ENCODE measurements at regions not wholly inside any gene's neighbourhood (a gene's known extent, or its start where the extent isn't known, plus 50 kb on each side); places are given as distances from the start of the nearest gene placed in this dataset.
A peak's percentile ranks its signal among the peaks of the same experiment; 100 is the strongest.

DNA sequence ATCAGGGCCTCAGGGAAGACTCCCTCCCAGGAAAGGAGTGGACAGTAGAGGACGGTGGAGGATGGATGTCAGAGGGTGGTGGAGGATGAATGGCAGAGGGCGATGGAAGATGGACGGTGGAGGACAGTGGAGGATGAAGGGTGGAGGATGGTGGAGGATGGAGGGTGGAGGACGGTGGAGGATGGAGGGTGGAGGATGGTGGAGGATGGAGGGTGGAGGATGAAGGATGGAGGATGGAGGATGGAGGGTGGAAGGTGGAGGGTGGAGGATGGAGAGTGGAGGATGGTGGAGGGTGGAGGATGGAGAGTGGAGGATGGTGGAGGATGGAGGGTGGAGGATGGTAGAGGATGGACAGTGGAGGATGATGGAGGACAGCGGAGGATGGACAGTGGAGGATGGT is 95.9 kb downstream of the LRRC74A start:
- WGBS (ENCODE audit: insufficient coverage), result 97% methylated on average over 5 of the region's 5 CpGs
- no peaks in the 10 kb centered on the region for H3K79me2 ChIP-seq (ENCODE audit: insufficient read depth, low read length)
- no peaks in the 10 kb centered on the region for H3K36me3 Mint-ChIP-seq
- no peaks in the 10 kb centered on the region for H4K20me1 ChIP-seq (ENCODE audit: insufficient read depth, low read length)
- H3K27me3 Mint-ChIP-seq (ENCODE audit: low read depth in 3 of 3), result peaks cover 21 to 50% (median 33%) of the 10 kb centered on the region in 3 donors
- intact Hi-C loops (cut with micrococcal nuclease), result no loop called here
- H3K4me1 ChIP-seq (ENCODE audit: control insufficient read depth in 1 of 2, insufficient read depth in 2 of 2, low read length in 2 of 2), result peaks cover 47 to 53% of the 10 kb centered on the region in 2 donors
- peaks cover 0 to 2% (median 0%) of the 10 kb centered on the region in 7 donors for H3K9me3 Mint-ChIP-seq
- no peak overlapping the region for H3K27ac ChIP-seq (ENCODE audit: low read depth in 1 of 2, low read length in 2 of 2)
- no peak overlapping the region for H2AFZ ChIP-seq (ENCODE audit: insufficient read depth, low read depth, low read length, poor library complexity, severe bottlenecking)
- no peak overlapping the region for H3K4me2 ChIP-seq (replicated peaks; ENCODE audit: extremely low read depth, low read length, poor library complexity, severe bottlenecking)
- TF ChIP-seq, protein P1, sequence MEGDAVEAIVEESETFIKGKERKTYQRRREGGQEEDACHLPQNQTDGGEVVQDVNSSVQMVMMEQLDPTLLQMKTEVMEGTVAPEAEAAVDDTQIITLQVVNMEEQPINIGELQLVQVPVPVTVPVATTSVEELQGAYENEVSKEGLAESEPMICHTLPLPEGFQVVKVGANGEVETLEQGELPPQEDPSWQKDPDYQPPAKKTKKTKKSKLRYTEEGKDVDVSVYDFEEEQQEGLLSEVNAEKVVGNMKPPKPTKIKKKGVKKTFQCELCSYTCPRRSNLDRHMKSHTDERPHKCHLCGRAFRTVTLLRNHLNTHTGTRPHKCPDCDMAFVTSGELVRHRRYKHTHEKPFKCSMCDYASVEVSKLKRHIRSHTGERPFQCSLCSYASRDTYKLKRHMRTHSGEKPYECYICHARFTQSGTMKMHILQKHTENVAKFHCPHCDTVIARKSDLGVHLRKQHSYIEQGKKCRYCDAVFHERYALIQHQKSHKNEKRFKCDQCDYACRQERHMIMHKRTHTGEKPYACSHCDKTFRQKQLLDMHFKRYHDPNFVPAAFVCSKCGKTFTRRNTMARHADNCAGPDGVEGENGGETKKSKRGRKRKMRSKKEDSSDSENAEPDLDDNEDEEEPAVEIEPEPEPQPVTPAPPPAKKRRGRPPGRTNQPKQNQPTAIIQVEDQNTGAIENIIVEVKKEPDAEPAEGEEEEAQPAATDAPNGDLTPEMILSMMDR (IDR thresholded peaks at IDR 0.05), result no peak
- peak overlapping the region in 1 of 2 donors; percentile 71 for H3K4me3 Mint-ChIP-seq
- no peaks in the 10 kb centered on the region for H3K27me3 ChIP-seq (ENCODE audit: control insufficient read depth in 2 of 2, insufficient read depth in 2 of 2, low read length in 2 of 2)
- peaks cover 55% of the 10 kb centered on the region for H3K4me1 Mint-ChIP-seq
- no peak for DNase-seq
- no peak overlapping the region for H3K4me3 ChIP-seq (replicated peaks in 1 of 3; ENCODE audit: low read depth in 2 of 3, low read length in 3 of 3)
- H3K9ac ChIP-seq (ENCODE audit: insufficient read depth, low read length, poor library complexity, severe bottlenecking), result no peak overlapping the region
- no peaks in the 10 kb centered on the region for H3K36me3 ChIP-seq (replicated peaks in 1 of 2; ENCODE audit: control insufficient read depth in 1 of 2, insufficient read depth in 2 of 2, low read length in 2 of 2)
- no peaks in the 10 kb centered on the region for H3K9me3 ChIP-seq (replicated peaks in 1 of 2; ENCODE audit: control insufficient read depth in 1 of 2, insufficient read depth in 1 of 2, low read length in 2 of 2)
- peak overlapping the region in 1 of 7 donors; percentile 0 for H3K27ac Mint-ChIP-seq

DNA sequence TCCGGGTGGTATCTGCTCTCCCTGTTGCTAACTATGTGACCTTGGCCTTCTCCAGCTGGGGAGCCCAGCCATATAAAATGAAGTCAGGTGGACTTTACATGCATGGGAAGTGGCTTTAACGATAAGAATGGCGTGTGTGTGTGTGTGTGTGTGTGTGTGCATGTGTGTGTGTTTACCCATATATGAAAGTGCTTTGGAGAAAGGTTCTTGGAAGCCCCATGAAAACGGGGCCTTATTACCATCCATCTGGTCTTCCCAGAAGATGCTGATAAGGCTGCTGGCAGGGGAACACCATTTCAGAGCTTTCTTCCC is 94.8 kb downstream of the LRRC74A start:
- H3K9ac ChIP-seq (ENCODE audit: insufficient read depth, low read length, poor library complexity, severe bottlenecking), result no peak overlapping the region
- no peaks in the 10 kb centered on the region for H3K79me2 ChIP-seq (ENCODE audit: insufficient read depth, low read length)
- intact Hi-C loops (cut with micrococcal nuclease), result no loop called here
- H3K4me1 ChIP-seq (ENCODE audit: control insufficient read depth in 1 of 2, insufficient read depth in 2 of 2, low read length in 2 of 2), result peaks cover 43 to 54% of the 10 kb centered on the region in 2 donors
- H3K27me3 Mint-ChIP-seq (ENCODE audit: low read depth in 3 of 3), result peaks cover 18 to 39% (median 27%) of the 10 kb centered on the region in 3 donors
- peaks cover 0 to 2% (median 0%) of the 10 kb centered on the region in 7 donors for H3K9me3 Mint-ChIP-seq
- H3K4me3 Mint-ChIP-seq, result peak overlapping the region in 1 of 2 donors; percentile 39
- H3K4me1 Mint-ChIP-seq, result peaks cover 53% of the 10 kb centered on the region
- no peak overlapping the region for H3K4me2 ChIP-seq (replicated peaks; ENCODE audit: extremely low read depth, low read length, poor library complexity, severe bottlenecking)
- H3K9me3 ChIP-seq (replicated peaks in 1 of 2; ENCODE audit: control insufficient read depth in 1 of 2, insufficient read depth in 1 of 2, low read length in 2 of 2), result no peaks in the 10 kb centered on the region
- H2AFZ ChIP-seq (ENCODE audit: insufficient read depth, low read depth, low read length, poor library complexity, severe bottlenecking), result no peak overlapping the region
- TF ChIP-seq, protein P1 (IDR thresholded peaks at IDR 0.05), result no peak
- no peaks in the 10 kb centered on the region for H3K36me3 Mint-ChIP-seq
- H3K36me3 ChIP-seq (replicated peaks in 1 of 2; ENCODE audit: control insufficient read depth in 1 of 2, insufficient read depth in 2 of 2, low read length in 2 of 2), result no peaks in the 10 kb centered on the region
- H3K27me3 ChIP-seq (ENCODE audit: control insufficient read depth in 2 of 2, insufficient read depth in 2 of 2, low read length in 2 of 2), result no peaks in the 10 kb centered on the region
- peak overlapping the region in 1 of 7 donors; percentile 26 for H3K27ac Mint-ChIP-seq
- WGBS (ENCODE audit: insufficient coverage), result 49% methylated on average over 3 of the region's 4 CpGs
- no peak overlapping the region for H3K4me3 ChIP-seq (replicated peaks in 1 of 3; ENCODE audit: low read depth in 2 of 3, low read length in 3 of 3)
- H3K27ac ChIP-seq (ENCODE audit: low read depth in 1 of 2, low read length in 2 of 2), result no peak overlapping the region
- no peaks in the 10 kb centered on the region for H4K20me1 ChIP-seq (ENCODE audit: insufficient read depth, low read length)
- DNase-seq, result no peak
